GM23338 (cell line): ENCODE measurements at regions not wholly inside any gene's neighbourhood (a gene's known extent, or its start where the extent isn't known, plus 50 kb on each side); places are given as distances from the start of the nearest gene placed in this dataset.

ENCODE experiments used
- CREB1 ChIP-seq: fragments of 250-450 bp; sonication (Bioruptor Pico); IDR thresholded peaks from 2 replicates; pipeline ENCODE4 v1.5.0; 2020; ENCODE audit warnings: low read depth, mild to moderate bottlenecking, moderate library complexity
- EZH2phosphoT487 ChIP-seq: fragments of 200-600 bp; sonication (generic); IDR thresholded peaks from one replicate; pipeline ENCODE4 v1.8.1; 2018; ENCODE audit warnings: antibody characterized with exemption; ENCODE audit not compliant: unreplicated experiment
- JUNB ChIP-seq: IDR thresholded peaks from one replicate; pipeline ENCODE4 v1.6.1; 2016; ENCODE audit warnings: antibody characterized with exemption; ENCODE audit not compliant: unreplicated experiment
- NANOG ChIP-seq: IDR thresholded peaks from 2 replicates; pipeline ENCODE4 v1.6.1; 2016; ENCODE audit warnings: antibody characterized with exemption, borderline replicate concordance
- ZNF331 ChIP-seq: fragments of 250-450 bp; sonication (Bioruptor Pico); IDR thresholded peaks from 2 replicates; pipeline ENCODE4 v1.5.0; 2020; ENCODE audit warnings: low read depth, mild to moderate bottlenecking, moderate library complexity
- TF ChIP-seq, protein P1 (sequence below): fragments of 250-450 bp; sonication (Bioruptor Pico); IDR thresholded peaks from 2 replicates; pipeline ENCODE4 v1.5.0; 2020; ENCODE audit warnings: mild to moderate bottlenecking, moderate library complexity
- TF ChIP-seq, protein P2 (sequence below): IDR thresholded peaks from one replicate; pipeline ENCODE4 v1.6.1; 2018; ENCODE audit warnings: antibody characterized with exemption; ENCODE audit not compliant: unreplicated experiment
- TF ChIP-seq, protein P3 (sequence below), 2 experiments: fragments of 200-600 bp in 1 of 2; sonication (generic) in 1 of 2; conservative IDR thresholded peaks; 2 replicates each; pipeline versions ENCODE4 v1.5.1 to v1.6.1; 2016 to 2017; ENCODE audit warnings: antibody characterized with exemption in 2 of 2, low read depth in 2 of 2, mild to moderate bottlenecking in 2 of 2, moderate library complexity in 1 of 2

- TF ChIP-seq, protein P1, sequence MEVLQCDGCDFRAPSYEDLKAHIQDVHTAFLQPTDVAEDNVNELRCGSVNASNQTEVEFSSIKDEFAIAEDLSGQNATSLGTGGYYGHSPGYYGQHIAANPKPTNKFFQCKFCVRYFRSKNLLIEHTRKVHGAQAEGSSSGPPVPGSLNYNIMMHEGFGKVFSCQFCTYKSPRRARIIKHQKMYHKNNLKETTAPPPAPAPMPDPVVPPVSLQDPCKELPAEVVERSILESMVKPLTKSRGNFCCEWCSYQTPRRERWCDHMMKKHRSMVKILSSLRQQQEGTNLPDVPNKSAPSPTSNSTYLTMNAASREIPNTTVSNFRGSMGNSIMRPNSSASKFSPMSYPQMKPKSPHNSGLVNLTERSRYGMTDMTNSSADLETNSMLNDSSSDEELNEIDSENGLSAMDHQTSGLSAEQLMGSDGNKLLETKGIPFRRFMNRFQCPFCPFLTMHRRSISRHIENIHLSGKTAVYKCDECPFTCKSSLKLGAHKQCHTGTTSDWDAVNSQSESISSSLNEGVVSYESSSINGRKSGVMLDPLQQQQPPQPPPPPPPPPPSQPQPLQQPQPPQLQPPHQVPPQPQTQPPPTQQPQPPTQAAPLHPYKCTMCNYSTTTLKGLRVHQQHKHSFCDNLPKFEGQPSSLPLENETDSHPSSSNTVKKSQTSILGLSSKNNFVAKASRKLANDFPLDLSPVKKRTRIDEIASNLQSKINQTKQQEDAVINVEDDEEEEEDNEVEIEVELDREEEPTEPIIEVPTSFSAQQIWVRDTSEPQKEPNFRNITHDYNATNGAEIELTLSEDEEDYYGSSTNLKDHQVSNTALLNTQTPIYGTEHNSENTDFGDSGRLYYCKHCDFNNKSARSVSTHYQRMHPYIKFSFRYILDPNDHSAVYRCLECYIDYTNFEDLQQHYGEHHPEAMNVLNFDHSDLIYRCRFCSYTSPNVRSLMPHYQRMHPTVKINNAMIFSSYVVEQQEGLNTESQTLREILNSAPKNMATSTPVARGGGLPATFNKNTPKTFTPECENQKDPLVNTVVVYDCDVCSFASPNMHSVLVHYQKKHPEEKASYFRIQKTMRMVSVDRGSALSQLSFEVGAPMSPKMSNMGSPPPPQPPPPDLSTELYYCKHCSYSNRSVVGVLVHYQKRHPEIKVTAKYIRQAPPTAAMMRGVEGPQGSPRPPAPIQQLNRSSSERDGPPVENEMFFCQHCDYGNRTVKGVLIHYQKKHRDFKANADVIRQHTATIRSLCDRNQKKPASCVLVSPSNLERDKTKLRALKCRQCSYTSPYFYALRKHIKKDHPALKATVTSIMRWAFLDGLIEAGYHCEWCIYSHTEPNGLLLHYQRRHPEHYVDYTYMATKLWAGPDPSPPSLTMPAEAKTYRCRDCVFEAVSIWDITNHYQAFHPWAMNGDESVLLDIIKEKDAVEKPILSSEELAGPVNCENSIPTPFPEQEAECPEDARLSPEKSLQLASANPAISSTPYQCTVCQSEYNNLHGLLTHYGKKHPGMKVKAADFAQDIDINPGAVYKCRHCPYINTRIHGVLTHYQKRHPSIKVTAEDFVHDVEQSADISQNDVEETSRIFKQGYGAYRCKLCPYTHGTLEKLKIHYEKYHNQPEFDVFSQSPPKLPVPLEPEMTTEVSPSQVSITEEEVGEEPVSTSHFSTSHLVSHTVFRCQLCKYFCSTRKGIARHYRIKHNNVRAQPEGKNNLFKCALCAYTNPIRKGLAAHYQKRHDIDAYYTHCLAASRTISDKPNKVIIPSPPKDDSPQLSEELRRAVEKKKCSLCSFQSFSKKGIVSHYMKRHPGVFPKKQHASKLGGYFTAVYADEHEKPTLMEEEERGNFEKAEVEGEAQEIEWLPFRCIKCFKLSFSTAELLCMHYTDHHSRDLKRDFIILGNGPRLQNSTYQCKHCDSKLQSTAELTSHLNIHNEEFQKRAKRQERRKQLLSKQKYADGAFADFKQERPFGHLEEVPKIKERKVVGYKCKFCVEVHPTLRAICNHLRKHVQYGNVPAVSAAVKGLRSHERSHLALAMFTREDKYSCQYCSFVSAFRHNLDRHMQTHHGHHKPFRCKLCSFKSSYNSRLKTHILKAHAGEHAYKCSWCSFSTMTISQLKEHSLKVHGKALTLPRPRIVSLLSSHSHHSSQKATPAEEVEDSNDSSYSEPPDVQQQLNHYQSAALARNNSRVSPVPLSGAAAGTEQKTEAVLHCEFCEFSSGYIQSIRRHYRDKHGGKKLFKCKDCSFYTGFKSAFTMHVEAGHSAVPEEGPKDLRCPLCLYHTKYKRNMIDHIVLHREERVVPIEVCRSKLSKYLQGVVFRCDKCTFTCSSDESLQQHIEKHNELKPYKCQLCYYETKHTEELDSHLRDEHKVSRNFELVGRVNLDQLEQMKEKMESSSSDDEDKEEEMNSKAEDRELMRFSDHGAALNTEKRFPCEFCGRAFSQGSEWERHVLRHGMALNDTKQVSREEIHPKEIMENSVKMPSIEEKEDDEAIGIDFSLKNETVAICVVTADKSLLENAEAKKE (CRISPR knock-in tag), result no peak
- TF ChIP-seq, protein P2, sequence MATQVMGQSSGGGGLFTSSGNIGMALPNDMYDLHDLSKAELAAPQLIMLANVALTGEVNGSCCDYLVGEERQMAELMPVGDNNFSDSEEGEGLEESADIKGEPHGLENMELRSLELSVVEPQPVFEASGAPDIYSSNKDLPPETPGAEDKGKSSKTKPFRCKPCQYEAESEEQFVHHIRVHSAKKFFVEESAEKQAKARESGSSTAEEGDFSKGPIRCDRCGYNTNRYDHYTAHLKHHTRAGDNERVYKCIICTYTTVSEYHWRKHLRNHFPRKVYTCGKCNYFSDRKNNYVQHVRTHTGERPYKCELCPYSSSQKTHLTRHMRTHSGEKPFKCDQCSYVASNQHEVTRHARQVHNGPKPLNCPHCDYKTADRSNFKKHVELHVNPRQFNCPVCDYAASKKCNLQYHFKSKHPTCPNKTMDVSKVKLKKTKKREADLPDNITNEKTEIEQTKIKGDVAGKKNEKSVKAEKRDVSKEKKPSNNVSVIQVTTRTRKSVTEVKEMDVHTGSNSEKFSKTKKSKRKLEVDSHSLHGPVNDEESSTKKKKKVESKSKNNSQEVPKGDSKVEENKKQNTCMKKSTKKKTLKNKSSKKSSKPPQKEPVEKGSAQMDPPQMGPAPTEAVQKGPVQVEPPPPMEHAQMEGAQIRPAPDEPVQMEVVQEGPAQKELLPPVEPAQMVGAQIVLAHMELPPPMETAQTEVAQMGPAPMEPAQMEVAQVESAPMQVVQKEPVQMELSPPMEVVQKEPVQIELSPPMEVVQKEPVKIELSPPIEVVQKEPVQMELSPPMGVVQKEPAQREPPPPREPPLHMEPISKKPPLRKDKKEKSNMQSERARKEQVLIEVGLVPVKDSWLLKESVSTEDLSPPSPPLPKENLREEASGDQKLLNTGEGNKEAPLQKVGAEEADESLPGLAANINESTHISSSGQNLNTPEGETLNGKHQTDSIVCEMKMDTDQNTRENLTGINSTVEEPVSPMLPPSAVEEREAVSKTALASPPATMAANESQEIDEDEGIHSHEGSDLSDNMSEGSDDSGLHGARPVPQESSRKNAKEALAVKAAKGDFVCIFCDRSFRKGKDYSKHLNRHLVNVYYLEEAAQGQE, result no peak
- TF ChIP-seq ZNF331 (CRISPR knock-in tag) (no peak), NANOG (no peak), EZH2phosphoT487 (no peak), JUNB (no peak), CREB1 (no peak)
- TF ChIP-seq, protein P3, sequence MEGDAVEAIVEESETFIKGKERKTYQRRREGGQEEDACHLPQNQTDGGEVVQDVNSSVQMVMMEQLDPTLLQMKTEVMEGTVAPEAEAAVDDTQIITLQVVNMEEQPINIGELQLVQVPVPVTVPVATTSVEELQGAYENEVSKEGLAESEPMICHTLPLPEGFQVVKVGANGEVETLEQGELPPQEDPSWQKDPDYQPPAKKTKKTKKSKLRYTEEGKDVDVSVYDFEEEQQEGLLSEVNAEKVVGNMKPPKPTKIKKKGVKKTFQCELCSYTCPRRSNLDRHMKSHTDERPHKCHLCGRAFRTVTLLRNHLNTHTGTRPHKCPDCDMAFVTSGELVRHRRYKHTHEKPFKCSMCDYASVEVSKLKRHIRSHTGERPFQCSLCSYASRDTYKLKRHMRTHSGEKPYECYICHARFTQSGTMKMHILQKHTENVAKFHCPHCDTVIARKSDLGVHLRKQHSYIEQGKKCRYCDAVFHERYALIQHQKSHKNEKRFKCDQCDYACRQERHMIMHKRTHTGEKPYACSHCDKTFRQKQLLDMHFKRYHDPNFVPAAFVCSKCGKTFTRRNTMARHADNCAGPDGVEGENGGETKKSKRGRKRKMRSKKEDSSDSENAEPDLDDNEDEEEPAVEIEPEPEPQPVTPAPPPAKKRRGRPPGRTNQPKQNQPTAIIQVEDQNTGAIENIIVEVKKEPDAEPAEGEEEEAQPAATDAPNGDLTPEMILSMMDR (conservative IDR thresholded peaks at IDR 0.05; ENCODE audit: low read depth in 2 of 2), result no peak
Observed at GRCh38 chr1:219427403-219427802, 185.5 kb downstream of the ZC3H11B start (continued).
